Osteoblast (primary cell): ENCODE measurements at regions not wholly inside any gene's neighbourhood (a gene's known extent, or its start where the extent isn't known, plus 50 kb on each side); places are given as distances from the start of the nearest gene placed in this dataset.

Experiments
- DNase-seq: peaks from one replicate; pipeline ENCODE4 v3.0.0; 2011; ENCODE audit warnings: low spot score, mixed read lengths; ENCODE audit not compliant: insufficient read length; ENCODE audit errors: missing footprints
- H2AFZ ChIP-seq: 2 replicates; pipeline ENCODE4 v1.6.0; 2011; ENCODE audit warnings: mild to moderate bottlenecking, low read length
- H3K27ac ChIP-seq: 2 replicates; pipeline ENCODE4 v1.5.1; 2011; ENCODE audit warnings: mild to moderate bottlenecking, low read depth, low read length, moderate library complexity
- H3K27me3 ChIP-seq: 2 replicates; pipeline ENCODE4 v1.6.0; 2012; ENCODE audit warnings: mild to moderate bottlenecking, control low read depth, inconsistent platforms, low read length, moderate library complexity; ENCODE audit not compliant: insufficient read depth
- H3K36me3 ChIP-seq: 2 replicates; pipeline ENCODE4 v1.5.1; 2011; ENCODE audit warnings: mild to moderate bottlenecking, low read length, control low read depth, moderate library complexity; ENCODE audit not compliant: insufficient read depth
- H3K4me1 ChIP-seq: 2 replicates; pipeline ENCODE4 v1.5.1; 2011; ENCODE audit warnings: mild to moderate bottlenecking, low read length, control low read depth, moderate library complexity; ENCODE audit not compliant: insufficient read depth
- H3K4me2 ChIP-seq: 2 replicates; pipeline ENCODE4 v1.6.0; 2011; ENCODE audit warnings: mild to moderate bottlenecking, low read length; ENCODE audit not compliant: insufficient read depth
- H3K4me3 ChIP-seq: fragments of 200-600 bp; sonication (generic); 3 replicates; pipeline ENCODE4 v1.5.1; 2012; ENCODE audit warnings: mild to moderate bottlenecking, low read length, inconsistent platforms; ENCODE audit not compliant: insufficient read depth
- H3K79me2 ChIP-seq: 2 replicates; pipeline ENCODE4 v1.6.0; 2012; ENCODE audit warnings: mild to moderate bottlenecking, low read length, control low read depth, inconsistent platforms; ENCODE audit not compliant: insufficient read depth
- H3K9me3 ChIP-seq: 2 replicates; pipeline ENCODE4 v1.5.1; 2011; ENCODE audit warnings: low read depth, low read length, control low read depth
- H4K20me1 ChIP-seq: 2 replicates; pipeline ENCODE4 v1.6.0; 2012; ENCODE audit warnings: mild to moderate bottlenecking, low read length, control low read depth; ENCODE audit not compliant: insufficient read depth
- CTCF ChIP-seq: IDR thresholded peaks from 2 replicates; pipeline ENCODE4 v1.5.1; 2011; ENCODE audit warnings: mild to moderate bottlenecking, low read depth, low read length, moderate library complexity; ENCODE audit errors: extremely low read depth

GRCh38 chr14:81633496-81633895 lies 99.8 kb upstream of the SEL1L start:
- no peak overlapping the region for H3K27ac ChIP-seq
- no peak for TF ChIP-seq CTCF
- H3K9me3 ChIP-seq, result no peaks in the 10 kb centered on the region
- DNase-seq, result no peak
- H3K27me3 ChIP-seq, result no peaks in the 10 kb centered on the region
- H4K20me1 ChIP-seq, result no peaks in the 10 kb centered on the region
- H3K79me2 ChIP-seq, result no peaks in the 10 kb centered on the region
- H3K4me2 ChIP-seq, result no peak overlapping the region
- no peaks in the 10 kb centered on the region for H3K36me3 ChIP-seq
- no peak overlapping the region for H3K4me3 ChIP-seq
- H3K4me1 ChIP-seq, result no peaks in the 10 kb centered on the region
- no peak overlapping the region for H2AFZ ChIP-seq

- Histone ChIP-seq H3K27me3 (no peaks in the 10 kb centered on the region), H3K79me2 (no peaks in the 10 kb centered on the region), H3K4me3 (no peak overlapping the region), H4K20me1 (no peaks in the 10 kb centered on the region), H3K36me3 (no peaks in the 10 kb centered on the region), H3K4me1 (no peaks in the 10 kb centered on the region), H3K27ac (no peak overlapping the region), H3K4me2 (no peak overlapping the region), H3K9me3 (peaks cover 3% of the 10 kb centered on the region), H2AFZ (no peak overlapping the region)
- no peak for TF ChIP-seq CTCF
- no peak for DNase-seq
Observed at GRCh38 chr14:81637639-81638038, 104.0 kb upstream of the SEL1L start.

- Histone ChIP-seq H3K79me2 (no peaks in the 10 kb centered on the region), H3K4me2 (no peak overlapping the region), H3K27ac (no peak overlapping the region), H3K27me3 (no peaks in the 10 kb centered on the region), H3K4me1 (no peaks in the 10 kb centered on the region), H2AFZ (no peak overlapping the region), H3K4me3 (no peak overlapping the region), H3K9me3 (peaks cover 3% of the 10 kb centered on the region), H3K36me3 (no peaks in the 10 kb centered on the region), H4K20me1 (no peaks in the 10 kb centered on the region)
- no peak for TF ChIP-seq CTCF
- no peak for DNase-seq
Observed at GRCh38 chr14:81638656-81639280, 105.1 kb upstream of the SEL1L start.

GRCh38 chr14:81653626-81654025 lies 120.0 kb upstream of the SEL1L start:
- Histone ChIP-seq H3K27ac (no peak overlapping the region), H3K36me3 (no peaks in the 10 kb centered on the region), H3K4me2 (no peak overlapping the region), H2AFZ (no peak overlapping the region), H3K4me1 (no peaks in the 10 kb centered on the region), H3K27me3 (no peaks in the 10 kb centered on the region), H3K4me3 (no peak overlapping the region), H4K20me1 (no peaks in the 10 kb centered on the region), H3K79me2 (no peaks in the 10 kb centered on the region), H3K9me3 (peaks cover 2% of the 10 kb centered on the region)
- no peak for DNase-seq
- TF ChIP-seq CTCF, result no peak
